GM12874 (cell line): ENCODE measurements at regions not wholly inside any gene's neighbourhood (a gene's known extent, or its start where the extent isn't known, plus 50 kb on each side); places are given as distances from the start of the nearest gene placed in this dataset.

Experiments used
- CTCF ChIP-seq: IDR thresholded peaks from 2 replicates; pipeline ENCODE4 v1.5.1; 2011; ENCODE audit warnings: low read depth, mild to moderate bottlenecking, control low read depth, low read length, moderate library complexity; ENCODE audit not compliant: insufficient read depth

GRCh38 chr5:63803165-63803564 is 159.1 kb downstream of the HTR1A start:
- no peak for TF ChIP-seq CTCF

GRCh38 chr5:63794979-63795378 is 167.3 kb downstream of the HTR1A start:
- no peak for TF ChIP-seq CTCF

- TF ChIP-seq CTCF, result no peak
These were observed 167.9 kb downstream of the HTR1A start for GRCh38 chr5:63794296-63794695.

- no peak for TF ChIP-seq CTCF
These were observed 187.3 kb downstream of the HTR1A start for GRCh38 chr5:63774939-63775338.

GRCh38 chr5:63768221-63768620 is 194.0 kb downstream of the HTR1A start:
- TF ChIP-seq CTCF, result no peak

- TF ChIP-seq CTCF, result no peak
These were observed 201.3 kb downstream of the HTR1A start for GRCh38 chr5:63760965-63761364.

GRCh38 chr5:63743096-63743798 is 219.0 kb downstream of the HTR1A start:
- TF ChIP-seq CTCF, result no peak
